CD14-positive monocyte (primary cell): ENCODE measurements at regions not wholly inside any gene's neighbourhood (a gene's known extent, or its start where the extent isn't known, plus 50 kb on each side); places are given as distances from the start of the nearest gene placed in this dataset.

ENCODE experiments used
- DNase-seq, 3 donors: peaks; one replicate each; pipeline ENCODE4 v3.0.0-alpha.2; 2011 to 2022
- H2AFZ ChIP-seq: 2 replicates; pipeline ENCODE4 v1.6.0; 2012; ENCODE audit warnings: mild to moderate bottlenecking, low read depth, low read length, inconsistent platforms; ENCODE audit not compliant: insufficient read depth, poor library complexity, severe bottlenecking
- H3K27ac ChIP-seq, 2 donors: 1 replicate in 1 of 2; 2 replicates in 1 of 2; pipeline ENCODE4 v1.5.1; 2012 to 2013; ENCODE audit warnings: low read length in 2 of 2, control low read depth in 1 of 2, inconsistent platforms in 1 of 2, low read depth in 1 of 2, mild to moderate bottlenecking in 1 of 2
- H3K27me3 ChIP-seq, 2 donors: one replicate each; pipeline versions ENCODE4 v1.6.0 to v1.6.1; 2011 to 2013; ENCODE audit warnings: low read length in 2 of 2; ENCODE audit not compliant: control insufficient read depth in 2 of 2, insufficient read depth in 2 of 2
- H3K36me3 ChIP-seq, 2 donors: replicated peaks in 1 of 2; 1 replicate in 1 of 2; 2 replicates in 1 of 2; pipeline versions ENCODE4 v1.5.1 to v1.6.1; 2012 to 2013; ENCODE audit warnings: low read length in 2 of 2, control low read depth in 1 of 2, inconsistent platforms in 1 of 2, mild to moderate bottlenecking in 1 of 2; ENCODE audit not compliant: insufficient read depth in 2 of 2, control insufficient read depth in 1 of 2
- H3K4me1 ChIP-seq, 2 donors: 1 replicate in 1 of 2; 2 replicates in 1 of 2; pipeline versions ENCODE4 v1.5.1 to v1.6.1; 2012 to 2013; ENCODE audit warnings: low read length in 2 of 2, control low read depth in 1 of 2, inconsistent platforms in 1 of 2, mild to moderate bottlenecking in 1 of 2, moderate library complexity in 1 of 2; ENCODE audit not compliant: insufficient read depth in 2 of 2, control insufficient read depth in 1 of 2
- H3K4me2 ChIP-seq: replicated peaks from 2 replicates; pipeline ENCODE3; 2012; ENCODE audit warnings: low read length, moderate library complexity, mild to moderate bottlenecking; ENCODE audit not compliant: poor library complexity, severe bottlenecking; ENCODE audit errors: extremely low read depth
- H3K4me3 ChIP-seq, 3 experiments: fragments of 200-600 bp in 1 of 3; sonication (generic) in 1 of 3; replicated peaks in 1 of 3; 1 replicate in 2 of 3; 2 replicates in 1 of 3; pipeline ENCODE4 v1.5.1; 2011 to 2013; ENCODE audit warnings: low read length in 3 of 3, mild to moderate bottlenecking in 3 of 3, control low read depth in 2 of 3, low read depth in 2 of 3, inconsistent platforms in 1 of 3, moderate library complexity in 1 of 3
- H3K79me2 ChIP-seq: 2 replicates; pipeline ENCODE4 v1.6.0; 2012; ENCODE audit warnings: mild to moderate bottlenecking, control low read depth, inconsistent platforms, low read length, moderate library complexity; ENCODE audit not compliant: insufficient read depth
- H3K9ac ChIP-seq: 2 replicates; pipeline ENCODE4 v1.6.0; 2017; ENCODE audit warnings: low read length, mild to moderate bottlenecking; ENCODE audit not compliant: insufficient read depth, poor library complexity, severe bottlenecking
- H3K9me3 ChIP-seq, 2 donors: replicated peaks in 1 of 2; 1 replicate in 1 of 2; 2 replicates in 1 of 2; pipeline versions ENCODE4 v1.5.1 to v1.6.1; 2012 to 2013; ENCODE audit warnings: low read length in 2 of 2, control low read depth in 1 of 2; ENCODE audit not compliant: control insufficient read depth in 1 of 2, insufficient read depth in 1 of 2
- H4K20me1 ChIP-seq: 2 replicates; pipeline ENCODE4 v1.6.0; 2012; ENCODE audit warnings: mild to moderate bottlenecking, low read length, control low read depth, moderate library complexity; ENCODE audit not compliant: insufficient read depth
- H3K27ac Mint-ChIP-seq, 7 donors: one replicate each; pipeline ENCODE4 v1.8.0; 2020; ENCODE audit warnings: mild to moderate bottlenecking in 7 of 7, mixed read lengths in 7 of 7, moderate library complexity in 6 of 7, inconsistent platforms in 2 of 7
- H3K27me3 Mint-ChIP-seq, 3 donors: one replicate each; pipeline ENCODE4 v1.8.0; 2021 to 2022; ENCODE audit warnings: low read depth in 3 of 3, mild to moderate bottlenecking in 3 of 3, mixed read lengths in 3 of 3, moderate library complexity in 3 of 3, inconsistent platforms in 1 of 3
- H3K36me3 Mint-ChIP-seq, 2 donors: one replicate each; pipeline ENCODE4 v1.8.0; 2020; ENCODE audit warnings: mixed read lengths in 2 of 2, inconsistent platforms in 1 of 2, mild to moderate bottlenecking in 1 of 2
- H3K4me1 Mint-ChIP-seq: one replicate; pipeline ENCODE4 v1.8.0; 2020; ENCODE audit warnings: mild to moderate bottlenecking, mixed read lengths
- H3K4me3 Mint-ChIP-seq, 2 donors: one replicate each; pipeline ENCODE4 v1.8.0; 2020; ENCODE audit warnings: mild to moderate bottlenecking in 2 of 2, mixed read lengths in 2 of 2, moderate library complexity in 1 of 2
- H3K9me3 Mint-ChIP-seq, 7 donors: one replicate each; pipeline ENCODE4 v1.8.0; 2020 to 2022; ENCODE audit warnings: mixed read lengths in 7 of 7, mild to moderate bottlenecking in 6 of 7, moderate library complexity in 6 of 7, inconsistent platforms in 2 of 7
- CTCF ChIP-seq: fragments of 200-600 bp; IDR thresholded peaks from one replicate; pipeline ENCODE4 v1.8.0; 2022; ENCODE audit warnings: antibody characterized with exemption, mild to moderate bottlenecking
- WGBS: methylation state at CpG from one replicate; pipeline ENCODE4 v1.1.5; 2013; ENCODE audit warnings: missing lambda C conversion rate; ENCODE audit not compliant: insufficient coverage; 5-methylcytosine and 5-hydroxymethylcytosine counted together
- intact Hi-C, 2 donors: fragments of 100-400 bp; cut with micrococcal nuclease; formaldehyde crosslinking; loops; one replicate each; pipeline versions ENCODE4 v1.15.0 to v1.15.1; 2023

GRCh38 chr1:200311256-200311655 is 98.6 kb downstream of the ZNF281 start:
- Histone ChIP-seq H2AFZ (no peak overlapping the region), H3K36me3 (no peaks in the 10 kb centered on the region), H3K27ac (peak overlapping the region in 1 of 2 donors; percentile 56), H3K79me2 (no peaks in the 10 kb centered on the region), H3K4me1 (peaks cover 21 to 31% of the 10 kb centered on the region in 2 donors), H3K4me2 (no peak overlapping the region), H3K4me3 (no peak overlapping the region), H3K9me3 (no peaks in the 10 kb centered on the region), H3K27me3 (no peaks in the 10 kb centered on the region), H3K9ac (no peak overlapping the region), H4K20me1 (no peaks in the 10 kb centered on the region)
- WGBS: no CpG with 5 or more reads among the region's 1 CpG
- H3K4me3 Mint-ChIP-seq: no peak overlapping the region
- peak overlapping the region in 4 of 7 donors; percentile 42 to 83 (median 54) for H3K27ac Mint-ChIP-seq
- TF ChIP-seq CTCF: no peak
- H3K36me3 Mint-ChIP-seq: no peaks in the 10 kb centered on the region
- H3K9me3 Mint-ChIP-seq: peaks cover 0 to 2% (median 0%) of the 10 kb centered on the region in 7 donors
- peaks cover 0 to 1% (median 0%) of the 10 kb centered on the region in 3 donors for H3K27me3 Mint-ChIP-seq
- intact Hi-C loops: no loop called here
- peak; percentile 40 to 74 (median 65) for DNase-seq
- peaks cover 39% of the 10 kb centered on the region for H3K4me1 Mint-ChIP-seq

- 56% methylated on average over 2 of the region's 2 CpGs for WGBS
- Mint-ChIP-seq H3K9me3 (peaks cover 0 to 2% (median 0%) of the 10 kb centered on the region in 7 donors), H3K4me1 (peaks cover 43% of the 10 kb centered on the region), H3K36me3 (no peaks in the 10 kb centered on the region), H3K27me3 (peaks cover 0 to 1% (median 0%) of the 10 kb centered on the region in 3 donors), H3K4me3 (no peak overlapping the region), H3K27ac (peak overlapping the region in 6 of 7 donors; percentile 10 to 83 (median 54))
- Histone ChIP-seq H4K20me1 (no peaks in the 10 kb centered on the region), H3K27ac (peak overlapping the region in 1 of 2 donors; percentile 56), H3K36me3 (no peaks in the 10 kb centered on the region), H3K79me2 (no peaks in the 10 kb centered on the region), H3K4me1 (peaks cover 21 to 31% of the 10 kb centered on the region in 2 donors), H2AFZ (no peak overlapping the region), H3K9ac (no peak overlapping the region), H3K4me2 (no peak overlapping the region), H3K27me3 (no peaks in the 10 kb centered on the region), H3K4me3 (no peak overlapping the region), H3K9me3 (no peaks in the 10 kb centered on the region)
- no peak for TF ChIP-seq CTCF
- intact Hi-C loops: no loop called here
- DNase-seq: no peak
Observed at GRCh38 chr1:200310824-200311223, 99.0 kb downstream of the ZNF281 start.
